H1 (cell line): ENCODE measurements at regions not wholly inside any gene's neighbourhood (a gene's known extent, or its start where the extent isn't known, plus 50 kb on each side); places are given as distances from the start of the nearest gene placed in this dataset.

Source experiments
- YY1 ChIP-seq: IDR thresholded peaks from 2 replicates; pipeline ENCODE4 v1.6.1; 2011; ENCODE audit warnings: low read depth, mild to moderate bottlenecking, low read length

GRCh38 chr12:28603801-28604200 is 413.5 kb downstream of the CCDC91 start (continued):
- TF ChIP-seq YY1, result no peak
- TF ChIP-seq, all 59 proteins: peak for 0
